ENCODE measurements at regions not wholly inside any gene's neighbourhood (a gene's known extent, or its start where the extent isn't known, plus 50 kb on each side); places are given as distances from the start of the nearest gene placed in this dataset.

DNA sequence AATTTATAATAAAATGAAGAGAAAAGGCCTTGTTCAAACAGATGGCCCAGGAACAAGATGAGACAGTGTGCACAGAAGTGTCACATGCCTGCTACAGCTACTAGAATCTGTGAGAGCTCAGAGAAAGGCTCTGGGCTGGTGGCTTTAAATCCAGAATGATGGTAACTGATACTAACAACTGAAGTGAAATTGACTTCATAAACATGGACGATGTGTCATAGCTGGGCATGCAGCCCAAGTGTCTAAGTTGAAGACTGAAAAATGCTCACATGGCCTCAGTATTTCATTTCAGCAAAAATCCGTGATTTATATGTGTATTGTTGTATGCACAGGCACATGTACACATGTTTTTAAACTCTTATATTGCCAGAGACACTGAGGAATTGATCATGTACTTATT lies 208.3 kb upstream of the RUNX1 start:
- no peak for DNase-seq
- no peak overlapping the region for H4K5ac ChIP-seq (ENCODE audit: insufficient read length, low read depth, low read length)
- H3K56ac ChIP-seq (ENCODE audit: insufficient read length, low read depth, low read length): no peak overlapping the region
- no peaks in the 10 kb centered on the region for H3K23me2 ChIP-seq (ENCODE audit: insufficient read length, low read depth, low read length, poor library complexity, severe bottlenecking)
- no peak overlapping the region for H3K9ac ChIP-seq (ENCODE audit: extremely low read depth, insufficient read length, low read length)
- no peak overlapping the region for H2AFZ ChIP-seq (ENCODE audit: low read length)
- no peaks in the 10 kb centered on the region for H3K9me3 ChIP-seq (ENCODE audit: control insufficient read depth, low read depth, low read length)
- no peak overlapping the region for H2BK5ac ChIP-seq (ENCODE audit: insufficient read length, low read length)
- H3K14ac ChIP-seq (ENCODE audit: insufficient read depth, low read length): no peak overlapping the region
- H4K8ac ChIP-seq (replicated peaks; ENCODE audit: insufficient read length, low read depth, low read length): no peak overlapping the region
- Mint-ChIP-seq H3K4me3 (no peak overlapping the region), H3K27ac (no peak overlapping the region), H3K4me1 (peaks cover 9 to 11% of the 10 kb centered on the region in 2 experiments), H3K27me3 (ENCODE audit: low read depth) (no peaks in the 10 kb centered on the region), H3K36me3 (ENCODE audit: insufficient read depth in 1 of 3, low read depth in 3 of 3) (no peaks in the 10 kb centered on the region), H3K9me3 (no peaks in the 10 kb centered on the region)
- no peak overlapping the region for H3K4ac ChIP-seq (ENCODE audit: low read depth, low read length)
- H4K91ac ChIP-seq (ENCODE audit: insufficient read length, low read depth, low read length): no peak overlapping the region
- no peak overlapping the region for H3K23ac ChIP-seq (ENCODE audit: insufficient read length, low read depth, low read length)
- H3K79me2 ChIP-seq (ENCODE audit: insufficient read depth, low read length): no peaks in the 10 kb centered on the region
- H3K4me1 ChIP-seq (ENCODE audit: insufficient read depth, low read length): no peaks in the 10 kb centered on the region; the same call in 1 of the 2 replicates
- H3K27me3 ChIP-seq (ENCODE audit: insufficient read depth, low read length): no peaks in the 10 kb centered on the region
- H2AK5ac ChIP-seq (ENCODE audit: insufficient read length, low read length): no peak overlapping the region
- no CpG with 5 or more reads among the region's 2 CpGs for WGBS (ENCODE audit: extremely low coverage, insufficient read length, low lambda C conversion rate)
- H2BK12ac ChIP-seq (ENCODE audit: insufficient read length, low read depth, low read length): no peak overlapping the region
- no peak overlapping the region for H2BK20ac ChIP-seq (ENCODE audit: low read depth, low read length, poor library complexity, severe bottlenecking)
- H3T11ph ChIP-seq (ENCODE audit: low read length): no peak overlapping the region
- TF ChIP-seq, protein P1, sequence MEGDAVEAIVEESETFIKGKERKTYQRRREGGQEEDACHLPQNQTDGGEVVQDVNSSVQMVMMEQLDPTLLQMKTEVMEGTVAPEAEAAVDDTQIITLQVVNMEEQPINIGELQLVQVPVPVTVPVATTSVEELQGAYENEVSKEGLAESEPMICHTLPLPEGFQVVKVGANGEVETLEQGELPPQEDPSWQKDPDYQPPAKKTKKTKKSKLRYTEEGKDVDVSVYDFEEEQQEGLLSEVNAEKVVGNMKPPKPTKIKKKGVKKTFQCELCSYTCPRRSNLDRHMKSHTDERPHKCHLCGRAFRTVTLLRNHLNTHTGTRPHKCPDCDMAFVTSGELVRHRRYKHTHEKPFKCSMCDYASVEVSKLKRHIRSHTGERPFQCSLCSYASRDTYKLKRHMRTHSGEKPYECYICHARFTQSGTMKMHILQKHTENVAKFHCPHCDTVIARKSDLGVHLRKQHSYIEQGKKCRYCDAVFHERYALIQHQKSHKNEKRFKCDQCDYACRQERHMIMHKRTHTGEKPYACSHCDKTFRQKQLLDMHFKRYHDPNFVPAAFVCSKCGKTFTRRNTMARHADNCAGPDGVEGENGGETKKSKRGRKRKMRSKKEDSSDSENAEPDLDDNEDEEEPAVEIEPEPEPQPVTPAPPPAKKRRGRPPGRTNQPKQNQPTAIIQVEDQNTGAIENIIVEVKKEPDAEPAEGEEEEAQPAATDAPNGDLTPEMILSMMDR (conservative IDR thresholded peaks at IDR 0.05): no peak
- H3K27ac ChIP-seq (ENCODE audit: insufficient read length, low read depth, low read length): no peak overlapping the region
- H4K20me1 ChIP-seq (ENCODE audit: control insufficient read depth, insufficient read depth, insufficient read length): no peaks in the 10 kb centered on the region
- H3K18ac ChIP-seq (ENCODE audit: insufficient read length, low read depth, low read length): no peak overlapping the region
- H2BK15ac ChIP-seq (ENCODE audit: low read depth, low read length): no peak overlapping the region
- H3K4me2 ChIP-seq (ENCODE audit: insufficient read depth, insufficient read length, low read length): no peak overlapping the region
- H2BK120ac ChIP-seq (ENCODE audit: low read depth, low read length, poor library complexity, severe bottlenecking): no peak overlapping the region
- H3K79me1 ChIP-seq (ENCODE audit: insufficient read depth, low read depth, low read length, poor library complexity, severe bottlenecking): no peaks in the 10 kb centered on the region

Data from H9 (cell line).